ENCODE measurements at regions not wholly inside any gene's neighbourhood (a gene's known extent, or its start where the extent isn't known, plus 50 kb on each side); places are given as distances from the start of the nearest gene placed in this dataset.
"Not testable (repeated sequence)": the region's sequence is repeated elsewhere in the genome, so short reads cannot be mapped to it uniquely, and the experiment has no call there.

GRCh38 chr13:81089371-81090157, 748.6 kb upstream of the SPRY2 start:
- H3K9me3 ChIP-seq (ENCODE audit: low read length): no peaks in the 10 kb centered on the region
- ChIA-PET CTCF (no interaction called here), POLR2A (ENCODE audit: unreplicated experiment) (no interaction called here)
- no peaks in the 10 kb centered on the region for H4K20me1 ChIP-seq (ENCODE audit: low read length)
- ATAC-seq: no peak
- intact Hi-C loops (cut with micrococcal nuclease): no loop called here
- no peak overlapping the region for H2AFZ ChIP-seq (ENCODE audit: low read length)
- H3K9me2 ChIP-seq (replicated peaks; ENCODE audit: low read length): no peaks in the 10 kb centered on the region
- no TSS peak for BruUV-seq (replicated peaks)
- H3K9ac ChIP-seq (ENCODE audit: low read length): no peak overlapping the region
- H3K4me2 ChIP-seq (ENCODE audit: low read length): no peak overlapping the region
- H3K27me3 ChIP-seq (ENCODE audit: low read length): no peaks in the 10 kb centered on the region
- no peaks in the 10 kb centered on the region for H3K79me2 ChIP-seq (ENCODE audit: low read length)
- no peaks in the 10 kb centered on the region for H3K36me3 ChIP-seq (ENCODE audit: low read depth, low read length)
- no peak overlapping the region for H3K27ac ChIP-seq (ENCODE audit: low read length)
- H3K4me3 ChIP-seq (ENCODE audit: low read length): no peak overlapping the region
- H3F3A ChIP-seq (ENCODE audit: low read length, unreplicated experiment): no peaks in the 10 kb centered on the region
- TF ChIP-seq EZH2 (IDR thresholded peaks at IDR 0.05; ENCODE audit: low read length, unreplicated experiment): no peak
- TF ChIP-seq CTCF (conservative IDR thresholded peaks at IDR 0.05; ENCODE audit: low read depth, low read length): no peak
- no peak for TF ChIP-seq EZH2phosphoT487 (IDR thresholded peaks at IDR 0.05; ENCODE audit: borderline replicate concordance, low read length)
- no peak for DNase-seq
- no peaks in the 10 kb centered on the region for H3K4me1 ChIP-seq (ENCODE audit: insufficient read depth, low read length)

GRCh38 chr13:81080911-81081454, 740.1 kb upstream of the SPRY2 start:
- H4K20me1 ChIP-seq (ENCODE audit: low read length): no peaks in the 10 kb centered on the region
- POLR2A ChIA-PET (ENCODE audit: unreplicated experiment): no interaction called here
- CTCF ChIA-PET: no interaction called here
- H3K4me3 ChIP-seq (ENCODE audit: low read length): no peak overlapping the region
- H3K9me3 ChIP-seq (ENCODE audit: low read length): no peaks in the 10 kb centered on the region
- no peaks in the 10 kb centered on the region for H3F3A ChIP-seq (ENCODE audit: low read length, unreplicated experiment)
- DNase-seq (no peak), ATAC-seq (no peak)
- H3K9me2 ChIP-seq (replicated peaks; ENCODE audit: low read length): no peaks in the 10 kb centered on the region
- H3K4me1 ChIP-seq (ENCODE audit: insufficient read depth, low read length): no peaks in the 10 kb centered on the region
- H3K79me2 ChIP-seq (ENCODE audit: low read length): no peaks in the 10 kb centered on the region
- H3K4me2 ChIP-seq (ENCODE audit: low read length): no peak overlapping the region
- H2AFZ ChIP-seq (ENCODE audit: low read length): no peak overlapping the region
- H3K27me3 ChIP-seq (ENCODE audit: low read length): no peaks in the 10 kb centered on the region
- TF ChIP-seq CTCF (conservative IDR thresholded peaks at IDR 0.05; ENCODE audit: low read depth, low read length): no peak
- TF ChIP-seq EZH2 (IDR thresholded peaks at IDR 0.05; ENCODE audit: low read length, unreplicated experiment): no peak
- no peak for TF ChIP-seq EZH2phosphoT487 (IDR thresholded peaks at IDR 0.05; ENCODE audit: borderline replicate concordance, low read length)
- no peak overlapping the region for H3K27ac ChIP-seq (ENCODE audit: low read length)
- BruUV-seq (replicated peaks): no TSS peak
- intact Hi-C loops (cut with micrococcal nuclease): no loop called here
- no peaks in the 10 kb centered on the region for H3K36me3 ChIP-seq (ENCODE audit: low read depth, low read length)
- no peak overlapping the region for H3K9ac ChIP-seq (ENCODE audit: low read length)

- Histone ChIP-seq H2AFZ (ENCODE audit: low read length) (no peak overlapping the region), H3F3A (ENCODE audit: low read length, unreplicated experiment) (no peaks in the 10 kb centered on the region), H3K4me2 (ENCODE audit: low read length) (no peak overlapping the region), H3K27me3 (ENCODE audit: low read length) (no peaks in the 10 kb centered on the region), H3K9ac (ENCODE audit: low read length) (no peak overlapping the region), H3K9me2 (replicated peaks; ENCODE audit: low read length) (no peaks in the 10 kb centered on the region), H3K27ac (ENCODE audit: low read length) (no peak overlapping the region), H3K4me3 (ENCODE audit: low read length) (no peak overlapping the region), H3K9me3 (ENCODE audit: low read length) (no peaks in the 10 kb centered on the region), H4K20me1 (ENCODE audit: low read length) (no peaks in the 10 kb centered on the region), H3K36me3 (ENCODE audit: low read depth, low read length) (no peaks in the 10 kb centered on the region), H3K79me2 (ENCODE audit: low read length) (no peaks in the 10 kb centered on the region), H3K4me1 (ENCODE audit: insufficient read depth, low read length) (no peaks in the 10 kb centered on the region)
- ATAC-seq (no peak), DNase-seq (no peak)
- POLR2A ChIA-PET (ENCODE audit: unreplicated experiment): no interaction called here
- CTCF ChIA-PET: no interaction called here
- no TSS peak for BruUV-seq (replicated peaks)
- TF ChIP-seq EZH2 (IDR thresholded peaks at IDR 0.05; ENCODE audit: low read length, unreplicated experiment) (no peak), EZH2phosphoT487 (IDR thresholded peaks at IDR 0.05; ENCODE audit: borderline replicate concordance, low read length) (no peak), CTCF (conservative IDR thresholded peaks at IDR 0.05; ENCODE audit: low read depth, low read length) (no peak)
- intact Hi-C loops (cut with micrococcal nuclease): no loop called here
These were observed 737.1 kb upstream of the SPRY2 start for GRCh38 chr13:81078048-81078447.

GRCh38 chr13:81069822-81070221, 728.9 kb upstream of the SPRY2 start:
- H3K4me1 ChIP-seq (ENCODE audit: insufficient read depth, low read length); H3K9me3 ChIP-seq (ENCODE audit: low read length); H4K20me1 ChIP-seq (ENCODE audit: low read length); H3K4me2 ChIP-seq (ENCODE audit: low read length); H3K9me2 ChIP-seq (replicated peaks; ENCODE audit: low read length); BruUV-seq (replicated peaks); H3K4me3 ChIP-seq (ENCODE audit: low read length); H3K27me3 ChIP-seq (ENCODE audit: low read length); POLR2A ChIA-PET (ENCODE audit: unreplicated experiment); intact Hi-C loops (cut with micrococcal nuclease); H3K9ac ChIP-seq (ENCODE audit: low read length); H3K36me3 ChIP-seq (ENCODE audit: low read depth, low read length); ATAC-seq; DNase-seq; H3K79me2 ChIP-seq (ENCODE audit: low read length); CTCF ChIA-PET; H3K27ac ChIP-seq (ENCODE audit: low read length); H3F3A ChIP-seq (ENCODE audit: low read length, unreplicated experiment); H2AFZ ChIP-seq (ENCODE audit: low read length): not testable (repeated sequence)
